Sigmoid colon (tissue), 6 donors: ENCODE measurements at regions not wholly inside any gene's neighbourhood (a gene's known extent, or its start where the extent isn't known, plus 50 kb on each side); places are given as distances from the start of the nearest gene placed in this dataset.

Experiments
- DNase-seq: peaks from one replicate; pipeline ENCODE4 v3.0.0-alpha.2; 2019
- H3K27ac ChIP-seq, 4 donors: fragments of 200-600 bp; sonication (generic); one replicate each; pipeline ENCODE4 v1.5.1; 2016 to 2019; ENCODE audit warnings: mild to moderate bottlenecking in 1 of 4
- H3K27me3 ChIP-seq, 3 donors: fragments of 200-600 bp; sonication (generic); one replicate each; pipeline ENCODE4 v1.5.1; 2019; ENCODE audit warnings: mild to moderate bottlenecking in 1 of 3
- H3K36me3 ChIP-seq, 4 donors: fragments of 200-600 bp; sonication (generic); one replicate each; pipeline ENCODE4 v1.5.1; 2016 to 2019
- H3K4me1 ChIP-seq, 4 donors: fragments of 200-600 bp; sonication (generic); one replicate each; pipeline ENCODE4 v1.5.1; 2017 to 2019
- H3K4me3 ChIP-seq, 4 donors: fragments of 200-600 bp; sonication (generic); one replicate each; pipeline ENCODE4 v1.5.1; 2017 to 2019; ENCODE audit warnings: mild to moderate bottlenecking in 2 of 4, moderate library complexity in 1 of 4
- H3K9me3 ChIP-seq, 4 donors: fragments of 200-600 bp in 3 of 4; sonication (generic) in 3 of 4; one replicate each; pipeline versions ENCODE4 v1.5.1 to v1.6.1; 2013 to 2019
- EP300 ChIP-seq, 4 donors: sonication (generic); formaldehyde crosslinking; IDR thresholded peaks; one replicate each; pipeline ENCODE4 v1.6.1; 2017; ENCODE audit warnings: antibody characterized with exemption in 4 of 4
- POLR2A ChIP-seq, 2 donors: fragments of 450-650 bp; IDR thresholded peaks; one replicate each; pipeline ENCODE4 v1.6.1; 2016; ENCODE audit warnings: antibody characterized with exemption in 2 of 2, mild to moderate bottlenecking in 2 of 2, moderate library complexity in 2 of 2
- POLR2AphosphoS5 ChIP-seq, 4 donors: sonication (generic); formaldehyde crosslinking; IDR thresholded peaks; one replicate each; pipeline ENCODE4 v1.6.1; 2017; ENCODE audit warnings: antibody characterized with exemption in 4 of 4
- WGBS, 2 donors: extraction: QIAGEN DNeasy Blood & Tissue Kit; methylation state at CpG; one replicate each; pipeline ENCODE4 v1.1.7; 2013; 5-methylcytosine and 5-hydroxymethylcytosine counted together
- intact Hi-C: fragments of 100-400 bp; cut with DNase I; formaldehyde crosslinking; loops from one replicate; pipeline ENCODE4 v1.15.1; 2023
- TF ChIP-seq, protein P1 (sequence below), 4 experiments: fragments of 450-650 bp in 3 of 4; fragments of 200-600 bp in 1 of 4; IDR thresholded peaks; one replicate each; pipeline ENCODE4 v1.5.1; 2016 to 2019; ENCODE audit warnings: antibody characterized with exemption in 4 of 4, mild to moderate bottlenecking in 3 of 4, moderate library complexity in 2 of 4
- donor health status: healthy with polysubstance abuse.
- donor health status: healthy.

DNA sequence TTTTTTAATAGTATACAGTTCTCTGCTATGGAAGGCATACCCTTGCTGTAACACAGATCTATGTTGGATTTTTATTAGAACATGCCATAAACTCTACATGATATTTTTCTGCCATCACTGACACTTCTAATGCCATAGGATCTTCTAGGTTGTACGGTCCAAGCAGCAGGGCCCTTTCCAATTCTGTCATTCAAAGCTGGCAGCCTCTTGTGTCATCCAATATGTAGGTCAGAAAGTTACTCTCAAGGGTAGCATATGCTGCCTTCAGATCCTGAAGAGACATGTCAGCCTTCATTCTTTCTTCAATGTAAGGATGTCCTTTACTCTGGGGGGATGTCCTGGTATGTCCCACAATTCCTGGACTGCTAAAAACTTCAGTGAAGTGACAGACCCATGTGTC, 629.2 kb upstream of the USP24 start:
- Histone ChIP-seq H3K27me3 (no peaks in the 10 kb centered on the region), H3K4me3 (no peak overlapping the region), H3K27ac (no peak overlapping the region), H3K4me1 (no peaks in the 10 kb centered on the region), H3K36me3 (no peaks in the 10 kb centered on the region), H3K9me3 (no peaks in the 10 kb centered on the region)
- DNase-seq, result no peak
- intact Hi-C loops, result no loop called here
- no peak for TF ChIP-seq POLR2AphosphoS5 (IDR thresholded peaks at IDR 0.05)
- no peak for TF ChIP-seq POLR2A (IDR thresholded peaks at IDR 0.05)
- TF ChIP-seq EP300 (IDR thresholded peaks at IDR 0.05), result no peak
- TF ChIP-seq, protein P1, sequence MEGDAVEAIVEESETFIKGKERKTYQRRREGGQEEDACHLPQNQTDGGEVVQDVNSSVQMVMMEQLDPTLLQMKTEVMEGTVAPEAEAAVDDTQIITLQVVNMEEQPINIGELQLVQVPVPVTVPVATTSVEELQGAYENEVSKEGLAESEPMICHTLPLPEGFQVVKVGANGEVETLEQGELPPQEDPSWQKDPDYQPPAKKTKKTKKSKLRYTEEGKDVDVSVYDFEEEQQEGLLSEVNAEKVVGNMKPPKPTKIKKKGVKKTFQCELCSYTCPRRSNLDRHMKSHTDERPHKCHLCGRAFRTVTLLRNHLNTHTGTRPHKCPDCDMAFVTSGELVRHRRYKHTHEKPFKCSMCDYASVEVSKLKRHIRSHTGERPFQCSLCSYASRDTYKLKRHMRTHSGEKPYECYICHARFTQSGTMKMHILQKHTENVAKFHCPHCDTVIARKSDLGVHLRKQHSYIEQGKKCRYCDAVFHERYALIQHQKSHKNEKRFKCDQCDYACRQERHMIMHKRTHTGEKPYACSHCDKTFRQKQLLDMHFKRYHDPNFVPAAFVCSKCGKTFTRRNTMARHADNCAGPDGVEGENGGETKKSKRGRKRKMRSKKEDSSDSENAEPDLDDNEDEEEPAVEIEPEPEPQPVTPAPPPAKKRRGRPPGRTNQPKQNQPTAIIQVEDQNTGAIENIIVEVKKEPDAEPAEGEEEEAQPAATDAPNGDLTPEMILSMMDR (IDR thresholded peaks at IDR 0.05), result no peak
- 86 to 91% methylated on average over 1 of the region's 1 CpG for WGBS, 2 donors

DNA sequence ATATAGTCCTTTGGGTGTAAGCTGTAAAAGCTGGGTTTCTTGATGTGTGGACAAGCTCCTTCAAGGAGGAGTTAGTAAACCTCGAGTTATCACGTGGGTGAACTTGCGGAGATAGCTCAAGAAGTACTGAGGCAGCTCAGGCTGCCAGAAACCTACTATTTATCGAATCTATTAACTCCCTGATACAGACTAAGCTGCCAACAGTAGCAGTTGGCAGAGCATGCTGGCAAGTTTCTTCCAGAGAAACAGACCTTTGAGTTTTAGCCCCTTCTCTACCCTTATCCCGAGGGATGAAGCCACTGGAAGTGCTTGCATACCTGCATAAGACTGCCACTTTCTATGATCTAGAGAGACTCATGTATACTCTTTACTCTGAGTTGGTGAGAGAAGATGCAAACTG, 624.5 kb upstream of the USP24 start:
- DNase-seq, result no peak
- Histone ChIP-seq H3K36me3 (no peaks in the 10 kb centered on the region), H3K27me3 (no peaks in the 10 kb centered on the region), H3K4me1 (peaks cover 0 to under 1% (median 0%) of the 10 kb centered on the region in 4 donors), H3K4me3 (no peak overlapping the region), H3K9me3 (no peaks in the 10 kb centered on the region), H3K27ac (no peak overlapping the region)
- TF ChIP-seq EP300 (IDR thresholded peaks at IDR 0.05) (no peak), POLR2AphosphoS5 (IDR thresholded peaks at IDR 0.05) (no peak), POLR2A (IDR thresholded peaks at IDR 0.05) (no peak)
- TF ChIP-seq, protein P1 (IDR thresholded peaks at IDR 0.05), result no peak
- intact Hi-C loops, result no loop called here
- WGBS, 2 donors, result 63 to 84% methylated on average over 5 of the region's 5 CpGs

DNA sequence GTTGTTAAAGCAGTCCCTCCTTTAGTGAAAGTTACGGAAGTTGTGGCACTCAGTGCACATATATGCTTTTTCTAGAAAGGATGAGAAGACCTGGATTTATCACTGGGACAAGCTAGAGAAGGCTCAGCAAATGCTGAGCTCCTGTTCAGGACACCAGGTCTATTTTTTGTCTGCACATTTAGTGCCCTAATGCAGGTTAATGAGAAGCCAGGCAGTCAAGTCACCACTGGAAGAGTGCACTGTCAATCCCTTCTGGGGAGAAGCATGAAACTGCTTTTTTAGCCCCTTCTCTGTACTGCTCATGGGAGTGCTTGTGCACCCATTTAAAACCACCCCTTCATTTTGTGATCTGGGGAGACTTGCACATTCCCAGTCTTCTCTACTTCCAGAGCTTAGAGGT, 624.1 kb upstream of the USP24 start:
- Histone ChIP-seq H3K27ac (no peak overlapping the region), H3K27me3 (no peaks in the 10 kb centered on the region), H3K4me3 (no peak overlapping the region), H3K4me1 (peaks cover 0 to 4% (median 1%) of the 10 kb centered on the region in 4 donors), H3K9me3 (no peaks in the 10 kb centered on the region), H3K36me3 (no peaks in the 10 kb centered on the region)
- no peak for TF ChIP-seq EP300 (IDR thresholded peaks at IDR 0.05)
- TF ChIP-seq POLR2A (IDR thresholded peaks at IDR 0.05), result no peak
- TF ChIP-seq POLR2AphosphoS5 (IDR thresholded peaks at IDR 0.05), result no peak
- TF ChIP-seq, protein P1 (IDR thresholded peaks at IDR 0.05), result no peak
- no peak for DNase-seq
- 90 to 94% methylated on average over 1 of the region's 1 CpG for WGBS, 2 donors
- intact Hi-C loops, result no loop called here

DNA sequence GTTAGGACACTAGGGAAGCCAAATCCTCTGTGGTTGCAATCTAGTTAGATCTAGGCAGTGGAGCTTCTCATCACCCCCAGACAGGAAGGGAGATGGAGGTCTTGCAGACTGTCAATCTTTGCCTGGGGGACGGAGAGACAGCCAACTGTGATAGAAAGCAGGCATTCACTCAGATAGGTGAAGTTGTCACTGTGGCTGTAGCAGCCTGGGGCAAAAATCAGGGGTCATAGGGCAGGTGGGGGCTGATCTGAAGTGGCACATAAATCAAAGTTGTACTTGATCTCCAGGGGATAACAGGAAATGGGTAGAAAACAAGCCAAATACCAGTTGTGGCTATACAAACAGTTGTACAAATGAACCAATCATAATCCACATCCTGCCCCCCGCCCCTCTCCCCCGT, 620.9 kb upstream of the USP24 start:
- no peak overlapping the region for H3K27ac ChIP-seq
- no peaks in the 10 kb centered on the region for H3K9me3 ChIP-seq
- 60 to 72% methylated on average over 3 of the region's 3 CpGs for WGBS, 2 donors
- TF ChIP-seq POLR2A (IDR thresholded peaks at IDR 0.05) (no peak), EP300 (IDR thresholded peaks at IDR 0.05) (no peak), POLR2AphosphoS5 (IDR thresholded peaks at IDR 0.05) (no peak)
- TF ChIP-seq, protein P1 (IDR thresholded peaks at IDR 0.05), result no peak
- no peak overlapping the region for H3K4me3 ChIP-seq
- no peaks in the 10 kb centered on the region for H3K36me3 ChIP-seq
- DNase-seq, result no peak
- intact Hi-C loops, result no loop called here
- H3K27me3 ChIP-seq, result no peaks in the 10 kb centered on the region
- peaks cover 0 to 17% (median 16%) of the 10 kb centered on the region in 4 donors for H3K4me1 ChIP-seq

DNA sequence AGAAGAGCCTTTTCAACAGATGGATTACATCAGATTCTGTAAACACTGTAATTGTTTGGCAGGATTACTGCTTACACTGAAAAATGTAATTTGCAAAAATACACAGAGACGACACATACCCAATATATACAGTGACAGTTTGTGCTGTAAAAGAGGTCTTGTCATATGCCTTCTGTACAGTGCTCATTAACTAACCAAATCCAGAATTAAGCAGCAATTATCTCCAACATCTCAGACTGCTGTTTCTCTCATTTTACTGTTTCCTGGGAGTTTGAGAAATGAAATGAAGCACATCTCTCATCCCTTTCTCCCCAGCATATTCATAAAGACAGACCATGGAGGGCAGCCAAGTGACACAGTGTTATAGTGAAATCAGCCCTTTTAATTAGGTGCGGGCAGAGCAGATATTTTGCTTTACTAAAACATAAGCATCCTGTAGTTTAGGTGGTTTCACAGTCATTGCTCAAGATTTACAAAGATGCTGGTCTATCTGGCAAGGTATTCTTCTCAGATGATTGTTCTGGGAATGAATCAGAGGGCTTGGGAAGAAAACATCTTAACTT, 618.4 kb upstream of the USP24 start:
- intact Hi-C loops, result no loop called here
- Histone ChIP-seq H3K4me3 (no peak overlapping the region), H3K27ac (peak overlapping the region in 3 of 4 donors; percentile 23 to 57 (median 38)), H3K36me3 (no peaks in the 10 kb centered on the region), H3K9me3 (no peaks in the 10 kb centered on the region), H3K4me1 (peaks cover 0 to 17% (median 16%) of the 10 kb centered on the region in 4 donors), H3K27me3 (no peaks in the 10 kb centered on the region)
- 43 to 70% methylated on average over 2 of the region's 2 CpGs for WGBS, 2 donors
- TF ChIP-seq, protein P1 (IDR thresholded peaks at IDR 0.05), result no peak
- TF ChIP-seq POLR2A (IDR thresholded peaks at IDR 0.05), result no peak
- TF ChIP-seq EP300 (IDR thresholded peaks at IDR 0.05), result no peak
- TF ChIP-seq POLR2AphosphoS5 (IDR thresholded peaks at IDR 0.05), result peak in 2 of 4 donors; percentile 38 to 48
- DNase-seq, result no peak
